DMS 273 treated with DMSO at 0.1 percent for 48 hours (cell line): ENCODE measurements at regions not wholly inside any gene's neighbourhood (a gene's known extent, or its start where the extent isn't known, plus 50 kb on each side); places are given as distances from the start of the nearest gene placed in this dataset.
"Not testable (repeated sequence)": the region's sequence is repeated elsewhere in the genome, so short reads cannot be mapped to it uniquely, and the experiment has no call there.

ENCODE experiments used
- DNase-seq: peaks from one replicate; lab custom pipeline; 2025; lab: John Stamatoyannopoulos, UW

GRCh38 chr4:171340258-171340657, 472.9 kb upstream of the GALNTL6 start:
- no peak for DNase-seq

DNA sequence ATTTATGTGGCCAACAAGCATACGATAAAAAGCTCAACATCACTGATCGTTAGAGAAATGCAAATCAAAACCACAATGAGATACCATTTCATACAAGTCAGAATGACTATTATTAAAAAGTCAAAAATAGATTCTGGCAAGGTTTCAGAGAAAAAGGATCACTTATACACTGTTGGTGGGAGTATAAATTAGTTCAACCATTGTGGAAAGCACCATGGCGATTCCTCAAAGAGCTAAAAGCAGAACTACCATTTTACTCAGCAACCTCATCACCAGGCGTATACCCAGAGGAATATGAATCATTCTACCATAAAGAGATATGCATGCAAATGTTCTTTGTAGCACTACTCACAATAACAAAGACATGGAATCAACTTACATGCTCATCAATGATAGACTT, 478.7 kb upstream of the GALNTL6 start:
- no peak for DNase-seq

DNA sequence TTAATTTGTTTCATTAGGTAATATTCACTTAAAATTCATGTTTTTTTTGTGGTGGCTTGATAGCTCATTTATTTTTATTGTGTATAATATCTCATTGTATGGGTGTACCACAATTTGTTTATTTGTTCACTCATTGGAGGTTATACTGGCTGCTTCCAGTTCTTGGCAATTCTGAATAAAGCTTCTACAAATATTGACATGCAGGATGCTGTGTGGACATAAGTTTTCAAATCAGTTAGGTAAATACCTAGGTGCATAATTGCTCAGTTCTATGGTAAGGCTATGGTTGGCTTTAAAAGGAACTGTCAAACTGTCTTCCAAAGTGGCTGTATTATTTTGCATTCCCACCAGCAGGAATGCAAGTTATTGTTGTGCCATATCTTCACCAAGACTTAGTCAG, 504.5 kb upstream of the GALNTL6 start:
- no peak for DNase-seq

DNA sequence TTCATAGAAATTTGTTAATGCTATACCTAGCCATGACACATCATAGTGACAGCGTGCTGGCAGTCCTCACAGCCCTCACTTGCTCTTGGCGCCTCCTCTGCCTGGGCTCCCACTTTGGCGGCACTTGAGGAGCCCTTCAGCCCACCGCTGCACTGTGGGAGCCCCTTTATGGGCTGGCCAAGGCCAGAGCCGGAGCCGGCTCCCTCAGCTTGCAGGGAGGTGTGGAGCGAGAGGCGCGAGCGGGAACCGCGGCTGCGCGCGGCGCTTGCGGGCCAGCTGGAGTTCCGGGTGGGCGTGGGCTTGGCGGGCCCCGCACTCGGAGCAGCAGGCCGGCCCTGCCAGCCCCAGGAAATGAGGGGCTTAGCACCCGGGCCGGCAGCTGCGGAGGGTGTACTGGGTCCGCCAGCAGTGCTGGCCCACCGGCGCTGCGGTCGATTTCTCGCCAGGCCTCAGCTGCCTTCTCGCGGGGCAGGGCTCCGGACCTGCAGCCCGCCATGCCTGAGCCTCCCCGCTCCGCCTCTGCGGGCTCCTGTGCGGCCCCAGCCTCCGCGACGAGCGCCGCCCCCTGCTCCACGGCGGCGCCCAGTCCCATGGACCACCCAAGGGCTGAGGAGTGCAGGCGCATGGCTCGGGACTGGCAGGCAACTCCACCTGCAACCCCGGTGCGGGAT, 515.0 kb upstream of the GALNTL6 start:
- not testable (repeated sequence) for DNase-seq

DNA sequence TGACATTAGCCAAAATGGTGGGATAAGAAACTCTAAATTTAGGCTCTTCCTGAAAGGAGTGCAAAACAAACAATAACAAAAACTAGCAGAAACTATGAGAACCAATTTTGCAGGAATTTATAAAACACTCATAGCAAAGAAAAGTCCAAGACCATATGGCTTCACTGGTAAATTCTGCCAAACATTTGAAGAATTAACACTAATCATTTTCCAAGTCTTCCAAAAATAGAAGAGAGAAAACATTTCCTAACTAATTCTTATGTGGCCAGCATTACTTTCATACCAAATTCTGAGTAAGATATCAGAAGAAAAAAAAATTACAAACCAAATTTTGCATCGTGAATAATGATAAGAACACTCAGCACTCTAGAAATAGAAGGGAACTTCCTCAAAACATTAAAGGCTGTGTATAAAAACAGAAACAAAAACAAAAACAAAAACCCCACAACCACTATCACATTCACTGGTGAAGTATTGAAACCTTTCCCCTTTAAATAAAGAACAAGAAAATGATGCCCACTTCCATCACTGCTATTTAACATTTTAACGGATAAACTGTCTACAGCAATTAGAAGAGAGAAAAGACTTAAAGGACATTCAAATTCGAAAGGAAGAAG, 524.3 kb upstream of the GALNTL6 start:
- no peak for DNase-seq

- no peak for DNase-seq
These were observed 531.8 kb upstream of the GALNTL6 start for GRCh38 chr4:171281359-171281758.

- no peak for DNase-seq
These were observed 534.1 kb upstream of the GALNTL6 start for GRCh38 chr4:171279131-171279530.

GRCh38 chr4:171266671-171267070, 546.5 kb upstream of the GALNTL6 start:
- no peak for DNase-seq

DNA sequence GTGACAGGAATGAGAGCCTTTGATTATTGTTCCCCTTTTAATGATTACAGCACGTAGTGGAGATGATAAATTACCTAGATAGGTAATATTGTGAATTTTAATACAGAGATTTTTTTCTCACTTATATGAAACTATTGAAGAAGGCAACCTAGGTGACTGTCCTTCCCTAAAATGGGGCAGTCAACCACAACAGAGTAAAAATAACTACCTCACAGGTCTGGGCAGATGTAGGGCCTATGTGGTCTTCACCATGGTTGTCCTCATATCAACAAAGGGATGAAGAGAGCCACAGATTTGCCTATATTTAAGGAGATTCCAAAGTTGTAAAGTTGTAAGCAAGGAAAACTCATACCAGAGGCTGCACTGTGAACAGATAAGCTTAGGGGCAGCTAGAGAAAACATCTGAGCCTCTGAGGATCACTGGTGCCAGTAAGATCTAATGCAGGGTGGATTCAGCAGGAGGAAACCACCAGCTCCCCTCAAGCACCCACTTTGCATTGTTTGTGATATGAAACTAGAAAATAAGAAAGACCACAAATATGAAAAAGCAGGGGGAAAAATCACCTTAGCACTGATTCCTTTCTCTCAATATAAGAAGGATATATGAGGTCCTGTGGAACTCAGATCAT, 547.9 kb upstream of the GALNTL6 start:
- DNase-seq, result no peak

GRCh38 chr4:171256223-171256622, 557.0 kb upstream of the GALNTL6 start:
- no peak for DNase-seq

DNA sequence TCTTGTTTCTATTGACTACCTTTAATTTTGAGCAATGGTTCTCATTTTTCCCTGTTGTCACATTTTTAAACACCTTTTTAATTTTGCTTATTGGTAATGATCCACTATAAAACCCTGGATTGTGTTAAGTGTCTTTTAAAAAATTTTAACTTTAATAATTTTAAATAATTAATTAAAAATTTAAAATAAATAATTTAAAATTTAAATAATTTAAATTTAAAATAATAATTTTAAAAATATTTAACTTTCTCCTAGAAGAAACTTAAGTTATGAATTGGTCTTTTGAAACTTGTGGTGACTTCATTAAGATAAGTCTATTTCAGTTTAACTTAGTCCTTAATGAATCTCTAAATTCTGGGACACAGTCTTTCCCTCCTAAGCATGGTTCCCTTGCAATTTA, 566.3 kb upstream of the GALNTL6 start:
- DNase-seq, result no peak

DNA sequence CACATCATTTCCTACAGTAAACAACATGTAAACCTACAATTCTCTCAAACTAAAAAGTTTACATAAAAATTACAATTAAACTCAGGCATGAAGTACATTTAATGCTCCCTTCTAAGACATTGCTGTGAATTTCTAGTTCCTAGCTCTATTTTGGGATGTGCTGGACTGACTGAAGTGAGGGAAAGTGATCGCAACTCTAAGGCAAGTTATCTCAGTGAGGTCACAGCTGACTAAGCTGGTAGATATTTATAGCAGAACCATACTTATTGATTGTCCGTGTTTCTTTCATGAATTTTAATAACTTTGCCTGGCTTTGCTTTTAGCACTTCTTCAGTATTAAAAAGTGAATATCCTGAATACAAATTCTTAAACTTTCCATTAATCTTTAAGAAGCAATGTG, 570.4 kb upstream of the GALNTL6 start:
- DNase-seq, result no peak

- DNase-seq, result no peak
These were observed 574.0 kb upstream of the GALNTL6 start for GRCh38 chr4:171239196-171239595.

GRCh38 chr4:171235521-171235920, 577.7 kb upstream of the GALNTL6 start:
- no peak for DNase-seq

DNA sequence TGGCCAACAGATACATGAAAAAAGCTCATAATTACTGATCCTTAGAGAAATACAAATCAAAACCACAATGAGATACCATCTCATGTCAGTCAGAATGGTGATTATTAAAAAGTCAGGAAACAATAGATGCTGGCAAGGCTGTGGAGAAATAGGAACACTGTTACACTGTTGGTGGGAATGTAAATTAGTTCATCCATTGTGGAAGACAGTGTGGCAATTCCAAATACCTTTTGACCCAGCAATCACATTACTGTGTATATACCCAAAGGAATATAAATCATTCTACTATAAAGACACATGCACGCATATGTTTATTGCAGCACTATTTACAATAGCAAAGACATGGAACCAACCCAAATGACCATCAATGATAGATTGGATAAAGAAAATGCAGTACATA, 583.9 kb upstream of the GALNTL6 start:
- not testable (repeated sequence) for DNase-seq

DNA sequence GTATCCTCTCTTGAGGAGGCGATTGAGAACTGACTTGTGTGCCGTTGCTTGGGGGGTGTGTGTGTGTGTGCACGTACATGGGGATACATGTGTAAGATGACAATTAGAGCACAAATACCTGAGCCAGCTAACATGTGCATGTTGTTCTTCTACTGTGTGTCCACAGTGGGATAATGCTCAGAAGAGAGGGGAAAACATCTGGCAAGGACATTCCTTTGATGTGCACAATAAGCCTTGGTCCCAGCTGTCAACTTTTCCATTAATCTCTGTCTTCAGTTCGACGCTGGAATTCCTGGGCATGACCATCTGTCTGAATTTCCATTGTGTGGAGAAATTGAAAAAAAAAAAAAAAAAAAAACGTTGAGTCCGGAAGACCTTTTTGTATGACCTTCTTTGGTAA, 592.0 kb upstream of the GALNTL6 start:
- no peak for DNase-seq

DNA sequence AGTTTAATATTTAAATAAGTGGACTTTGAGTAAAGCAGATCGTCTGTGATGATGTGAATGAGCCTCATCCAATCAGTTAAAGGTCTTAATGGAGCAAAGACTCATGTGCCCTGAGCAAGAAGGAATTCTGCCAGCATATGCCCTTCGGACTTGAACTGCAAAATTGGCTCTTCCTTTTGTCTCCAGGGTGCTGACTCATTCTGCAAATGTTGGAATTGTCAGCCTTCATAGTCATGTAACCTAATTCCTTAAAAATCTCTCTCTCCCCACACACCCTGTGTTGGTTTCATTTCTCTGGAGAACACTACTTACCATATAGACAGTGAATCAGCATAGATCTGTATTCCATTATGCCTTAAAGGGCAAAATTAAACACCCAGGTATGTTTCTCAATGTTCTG, 609.8 kb upstream of the GALNTL6 start:
- no peak for DNase-seq

DNA sequence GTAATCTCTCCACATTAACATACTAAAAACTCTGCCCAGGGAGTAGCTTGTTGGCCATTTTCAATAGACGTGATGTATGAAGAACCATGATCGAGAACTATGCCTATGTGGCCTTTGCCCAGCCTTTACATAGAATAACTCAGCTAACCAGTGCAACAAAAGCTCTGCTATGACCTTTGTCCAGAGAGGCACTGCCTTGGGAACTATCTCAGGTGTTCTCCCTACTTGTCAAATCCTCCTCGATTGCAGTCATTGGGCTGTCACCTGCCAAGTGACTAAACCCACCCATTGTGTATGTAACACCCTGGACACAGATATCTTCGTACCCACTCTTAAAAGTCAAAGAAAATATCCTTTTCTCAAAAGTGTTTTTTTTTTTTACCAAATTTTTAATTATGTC, 610.3 kb upstream of the GALNTL6 start:
- DNase-seq, result no peak

GRCh38 chr4:171186700-171187099, 626.5 kb upstream of the GALNTL6 start:
- DNase-seq, result no peak

DNA sequence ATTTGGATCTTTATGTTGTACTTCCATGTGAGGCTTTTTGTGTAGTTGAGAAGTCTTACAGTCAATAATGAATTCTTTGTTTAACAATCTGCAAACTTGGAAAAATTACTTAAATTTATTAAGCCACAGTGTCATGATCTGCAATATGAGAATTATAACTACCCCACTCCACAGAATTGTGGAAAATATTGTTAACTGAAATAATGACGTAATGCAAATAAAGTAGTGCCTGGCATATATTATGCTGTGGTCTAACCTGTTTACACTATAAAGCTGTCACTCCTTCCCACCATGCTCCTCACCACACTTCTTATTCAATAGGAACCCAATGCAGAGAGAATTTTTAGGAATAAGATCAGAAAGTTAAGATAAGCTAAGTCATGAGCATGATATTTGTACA, 632.1 kb upstream of the GALNTL6 start:
- no peak for DNase-seq

GRCh38 chr4:171170671-171171070, 642.5 kb upstream of the GALNTL6 start:
- no peak for DNase-seq

DNA sequence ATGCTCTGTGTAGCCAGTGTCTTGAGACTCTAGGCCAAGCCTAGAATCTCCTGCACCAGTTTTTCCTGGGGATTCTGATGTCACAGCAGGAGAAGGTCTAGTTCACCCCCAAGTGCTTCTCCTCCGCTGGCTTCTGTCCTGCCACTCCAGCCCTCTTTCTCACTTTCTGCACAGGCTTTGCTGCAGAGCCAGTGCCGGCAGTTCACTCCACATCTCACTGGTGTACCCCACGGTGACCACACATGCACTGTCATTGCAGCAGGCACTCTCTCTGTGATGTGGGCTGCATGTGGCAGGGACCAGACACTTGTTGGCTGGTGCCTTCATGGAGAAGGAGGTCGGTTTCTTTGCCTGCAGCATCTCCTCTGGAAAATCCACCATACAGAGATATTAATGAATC, 643.8 kb upstream of the GALNTL6 start:
- DNase-seq, result no peak

DNA sequence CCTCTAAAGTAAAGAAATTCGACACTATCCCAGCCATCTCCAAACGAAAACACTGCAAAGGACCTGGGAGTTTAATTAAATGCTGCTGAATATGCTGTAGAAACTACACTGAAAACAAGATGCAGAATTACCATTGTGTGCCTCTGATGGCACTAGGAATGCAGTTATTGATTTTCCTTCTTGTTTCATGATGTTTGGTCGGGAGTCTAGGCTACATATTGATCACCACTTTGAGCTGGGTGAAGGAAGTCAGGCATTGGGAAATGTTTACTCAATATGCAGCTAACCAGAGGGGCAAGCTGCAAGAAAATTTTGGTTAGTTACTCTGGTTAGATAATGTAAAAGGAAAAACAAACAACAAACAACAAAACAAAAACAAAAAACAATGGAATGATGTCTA, 650.7 kb upstream of the GALNTL6 start:
- no peak for DNase-seq
